HG02763 (cell line): ENCODE measurements at regions not wholly inside any gene's neighbourhood (a gene's known extent, or its start where the extent isn't known, plus 50 kb on each side); places are given as distances from the start of the nearest gene placed in this dataset.

Source experiments
- ATAC-seq: cut with Tn5 transposase; IDR thresholded peaks from one replicate; pipeline ENCODE4 v1.9.1; 2021; ENCODE audit warnings: mild to moderate bottlenecking, moderate library complexity; ENCODE audit not compliant: unreplicated experiment

- ATAC-seq, result no peak
Observed at GRCh38 chr7:91812388-91812787, 68.1 kb downstream of the MTERF1 start.

- ATAC-seq, result no peak
Observed at GRCh38 chr7:91814189-91814588, 66.3 kb downstream of the MTERF1 start.
